ENCODE measurements at regions not wholly inside any gene's neighbourhood (a gene's known extent, or its start where the extent isn't known, plus 50 kb on each side); places are given as distances from the start of the nearest gene placed in this dataset.

DNA sequence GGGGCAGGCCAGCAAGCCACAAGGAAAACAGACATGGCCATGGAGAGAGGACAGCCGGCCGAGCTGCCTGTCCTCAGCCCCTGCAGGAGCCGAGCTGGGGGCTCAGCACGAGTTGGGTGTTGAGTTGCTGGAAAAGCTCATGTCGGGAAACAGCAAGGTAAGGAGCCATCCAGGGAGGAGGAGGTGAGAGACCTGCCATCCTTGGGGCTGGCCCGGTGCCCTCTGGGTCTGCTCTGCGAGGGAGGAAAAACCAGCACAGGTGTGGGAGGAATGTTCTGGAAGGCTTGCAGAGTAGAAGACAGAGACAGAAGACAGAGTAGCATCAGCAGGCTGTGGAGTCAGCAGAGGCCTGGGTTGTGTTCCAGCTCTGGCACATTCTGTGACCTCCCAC, 548.8 kb downstream of the PTPRU start:
- DNase-seq (ENCODE audit: low read depth in 6 of 9, low spot score in 9 of 9), result no peak
- 91% methylated on average over 7 of the region's 7 CpGs for WGBS

DNA sequence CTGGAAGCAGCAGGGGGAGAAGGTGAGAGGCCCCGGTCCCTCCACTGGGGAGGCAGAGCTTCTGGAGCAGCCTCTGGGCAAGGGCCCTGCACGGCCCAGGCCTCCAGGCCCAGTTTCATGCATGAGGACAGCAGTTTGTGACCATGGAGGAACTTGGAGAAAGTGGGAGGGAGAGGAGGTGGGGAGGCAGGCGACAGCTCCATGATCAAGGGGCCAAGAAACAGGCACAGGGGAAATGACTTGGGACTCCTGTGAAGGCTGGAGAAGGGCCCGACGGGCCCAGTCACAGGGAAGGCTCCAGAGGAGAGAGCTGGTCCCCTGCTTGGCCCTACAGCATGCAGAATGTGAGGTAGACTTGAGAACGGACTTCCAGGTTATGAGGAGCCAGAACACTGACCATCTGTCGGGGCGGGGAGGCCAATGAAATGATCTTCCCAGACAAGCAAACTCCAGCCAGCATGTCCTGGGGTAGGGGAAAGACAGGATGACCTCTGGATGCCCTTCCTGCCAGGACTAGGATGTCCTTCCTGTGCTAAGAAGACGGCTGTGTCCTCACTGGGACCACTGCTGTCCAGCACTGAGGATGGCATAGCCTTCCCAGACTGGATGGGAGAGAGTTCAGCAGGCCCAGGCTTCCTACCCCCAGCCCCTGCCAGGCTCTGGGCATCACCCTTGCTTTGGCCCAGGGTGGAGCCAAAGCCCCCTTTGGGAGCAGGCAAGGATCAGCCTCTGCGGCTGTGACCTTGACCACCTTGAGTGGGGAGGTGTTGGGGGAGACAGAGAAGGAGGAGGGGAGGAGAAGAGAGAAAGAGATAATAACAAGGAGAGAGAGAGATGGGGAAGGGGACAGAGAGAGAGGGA, 548.2 kb downstream of the PTPRU start:
- 72% methylated on average over 10 of the region's 10 CpGs for WGBS
- H3K36me3 ChIP-seq (ENCODE audit: control insufficient read depth in 2 of 2, insufficient read depth in 2 of 2, low read length in 1 of 2), result no peaks in the 10 kb centered on the region
- no peaks in the 10 kb centered on the region for H3K27me3 ChIP-seq (ENCODE audit: control insufficient read depth in 2 of 2, insufficient read depth in 1 of 2, low read length in 1 of 2)
- H3K9me3 ChIP-seq (ENCODE audit: control insufficient read depth in 2 of 2, insufficient read depth in 1 of 2, low read length in 1 of 2), result no peaks in the 10 kb centered on the region
- no peaks in the 10 kb centered on the region for H3K4me1 ChIP-seq (ENCODE audit: control insufficient read depth in 2 of 2, insufficient read depth in 2 of 2, low read length in 2 of 2)
- H3K27ac ChIP-seq (ENCODE audit: low read depth in 1 of 2, low read length in 1 of 2), result no peak overlapping the region
- H3K4me3 ChIP-seq (ENCODE audit: low read length in 2 of 2), result no peak overlapping the region
- DNase-seq (ENCODE audit: low read depth in 6 of 9, low spot score in 9 of 9), result no peak

More for the DNA sequence above, 548.8 kb downstream of the PTPRU start:
- Histone ChIP-seq H3K9me3 (ENCODE audit: control insufficient read depth in 2 of 2, insufficient read depth in 1 of 2, low read length in 1 of 2) (no peaks in the 10 kb centered on the region), H3K4me1 (ENCODE audit: control insufficient read depth in 2 of 2, insufficient read depth in 2 of 2, low read length in 2 of 2) (no peaks in the 10 kb centered on the region), H3K27me3 (ENCODE audit: control insufficient read depth in 2 of 2, insufficient read depth in 1 of 2, low read length in 1 of 2) (no peaks in the 10 kb centered on the region), H3K27ac (ENCODE audit: low read depth in 1 of 2, low read length in 1 of 2) (no peak overlapping the region), H3K36me3 (ENCODE audit: control insufficient read depth in 2 of 2, insufficient read depth in 2 of 2, low read length in 1 of 2) (no peaks in the 10 kb centered on the region), H3K4me3 (ENCODE audit: low read length in 2 of 2) (no peak overlapping the region)

DNA sequence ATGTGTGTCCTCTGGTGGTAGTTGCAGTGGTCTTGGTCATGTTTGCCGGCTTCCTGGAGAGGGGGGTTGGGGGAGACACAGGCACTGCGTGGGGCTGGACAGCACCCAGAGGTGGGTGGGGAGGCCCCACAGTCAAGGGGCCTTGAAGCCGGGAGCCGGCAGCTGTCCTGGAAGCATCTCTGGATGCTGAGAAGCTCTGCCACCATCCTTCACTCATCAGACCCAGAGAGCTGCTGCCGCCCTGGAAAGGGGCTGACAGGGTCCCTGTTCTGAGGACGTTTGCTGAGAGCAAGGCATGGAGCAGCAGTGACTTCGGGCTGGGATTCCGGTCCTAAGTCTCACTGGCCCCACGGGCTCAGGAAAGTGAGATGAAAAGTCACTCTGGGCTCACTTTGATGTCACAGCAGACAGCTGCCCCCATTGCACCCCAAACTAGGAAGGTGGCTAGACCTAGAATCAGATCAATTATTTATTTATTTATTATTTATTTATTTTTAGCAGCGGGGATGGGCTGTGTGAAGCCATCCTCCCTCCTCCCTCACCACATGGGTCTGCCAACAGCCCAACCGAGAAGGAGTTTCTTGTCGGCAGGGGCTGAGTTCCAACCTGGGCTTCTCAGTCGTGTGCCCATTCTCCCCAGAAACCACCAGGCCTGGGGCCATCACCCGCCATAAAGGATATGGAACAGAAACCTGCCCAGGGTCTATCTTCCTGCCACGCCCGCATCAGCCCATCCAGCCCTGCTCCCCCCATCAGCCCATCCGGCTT, 547.4 kb downstream of the PTPRU start:
- Histone ChIP-seq H3K27me3 (ENCODE audit: control insufficient read depth in 2 of 2, insufficient read depth in 1 of 2, low read length in 1 of 2) (no peaks in the 10 kb centered on the region), H3K4me1 (ENCODE audit: control insufficient read depth in 2 of 2, insufficient read depth in 2 of 2, low read length in 2 of 2) (no peaks in the 10 kb centered on the region), H3K9me3 (ENCODE audit: control insufficient read depth in 2 of 2, insufficient read depth in 1 of 2, low read length in 1 of 2) (no peaks in the 10 kb centered on the region), H3K4me3 (ENCODE audit: low read length in 2 of 2) (no peak overlapping the region), H3K36me3 (ENCODE audit: control insufficient read depth in 2 of 2, insufficient read depth in 2 of 2, low read length in 1 of 2) (no peaks in the 10 kb centered on the region), H3K27ac (ENCODE audit: low read depth in 1 of 2, low read length in 1 of 2) (no peak overlapping the region)
- 82% methylated on average over 17 of the region's 17 CpGs for WGBS
- DNase-seq (ENCODE audit: low read depth in 6 of 9, low spot score in 9 of 9), result no peak

DNA sequence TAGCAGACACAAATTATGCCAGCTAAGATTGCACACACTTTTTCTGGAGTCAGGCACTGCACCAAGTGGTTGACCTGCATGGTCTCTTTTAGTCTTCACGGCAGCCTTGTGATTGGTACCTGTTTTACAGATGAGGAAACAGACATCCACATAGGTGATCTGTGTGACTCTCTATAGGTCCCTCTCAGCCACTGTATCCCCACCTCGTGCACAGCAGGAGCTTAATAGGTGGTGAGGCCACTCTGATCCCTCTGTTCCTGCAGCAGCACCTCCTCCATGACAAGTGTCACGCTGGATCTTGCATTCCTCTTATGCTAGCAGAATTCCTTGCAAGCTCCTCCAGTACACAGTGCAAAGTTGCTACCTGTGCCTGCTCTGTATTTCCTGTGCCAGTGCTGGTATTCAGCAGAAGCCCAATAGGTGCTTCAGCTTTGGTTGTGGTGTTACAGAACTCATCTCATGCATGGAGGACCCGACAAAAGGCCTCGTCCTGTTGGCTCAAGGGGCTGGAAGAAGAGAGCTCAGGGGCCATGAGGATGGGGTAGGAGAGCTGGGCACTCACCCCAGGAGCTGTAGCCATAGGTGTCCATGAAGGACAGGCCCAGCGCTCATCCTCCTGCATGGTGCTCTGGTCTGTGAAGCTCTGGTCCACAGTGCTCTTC, 546.7 kb downstream of the PTPRU start:
- WGBS, result 85% methylated on average over 6 of the region's 6 CpGs
- Histone ChIP-seq H3K27me3 (ENCODE audit: control insufficient read depth in 2 of 2, insufficient read depth in 1 of 2, low read length in 1 of 2) (no peaks in the 10 kb centered on the region), H3K36me3 (ENCODE audit: control insufficient read depth in 2 of 2, insufficient read depth in 2 of 2, low read length in 1 of 2) (no peaks in the 10 kb centered on the region), H3K27ac (ENCODE audit: low read depth in 1 of 2, low read length in 1 of 2) (no peak overlapping the region), H3K9me3 (ENCODE audit: control insufficient read depth in 2 of 2, insufficient read depth in 1 of 2, low read length in 1 of 2) (no peaks in the 10 kb centered on the region), H3K4me3 (ENCODE audit: low read length in 2 of 2) (no peak overlapping the region), H3K4me1 (ENCODE audit: control insufficient read depth in 2 of 2, insufficient read depth in 2 of 2, low read length in 2 of 2) (no peaks in the 10 kb centered on the region)
- no peak for DNase-seq (ENCODE audit: low read depth in 6 of 9, low spot score in 9 of 9)

DNA sequence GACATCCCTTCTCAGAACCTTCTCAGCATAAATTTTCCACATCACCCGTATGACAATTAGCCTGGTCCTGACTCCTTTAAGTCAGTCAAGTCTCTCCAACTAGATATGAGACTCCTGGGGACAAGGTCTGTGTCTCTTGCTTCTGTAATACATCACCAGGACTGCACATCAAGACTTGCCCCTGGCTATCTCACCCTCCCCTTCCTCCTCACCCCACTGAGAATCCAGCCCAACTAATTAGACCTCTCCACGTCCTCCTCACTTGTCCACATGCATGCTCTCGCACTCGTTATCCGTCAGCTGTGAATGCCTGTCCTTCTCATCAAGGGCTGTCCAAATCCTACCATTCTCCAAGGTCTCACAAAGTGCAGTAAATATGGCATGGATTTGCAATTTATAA, 542.8 kb downstream of the PTPRU start:
- no peaks in the 10 kb centered on the region for H3K4me1 ChIP-seq (ENCODE audit: control insufficient read depth in 2 of 2, insufficient read depth in 2 of 2, low read length in 2 of 2)
- no peak overlapping the region for H3K27ac ChIP-seq (ENCODE audit: low read depth in 1 of 2, low read length in 1 of 2)
- no peaks in the 10 kb centered on the region for H3K36me3 ChIP-seq (ENCODE audit: control insufficient read depth in 2 of 2, insufficient read depth in 2 of 2, low read length in 1 of 2)
- H3K9me3 ChIP-seq (ENCODE audit: control insufficient read depth in 2 of 2, insufficient read depth in 1 of 2, low read length in 1 of 2), result no peaks in the 10 kb centered on the region
- H3K4me3 ChIP-seq (ENCODE audit: low read length in 2 of 2), result no peak overlapping the region
- 93% methylated on average over 5 of the region's 5 CpGs for WGBS
- H3K27me3 ChIP-seq (ENCODE audit: control insufficient read depth in 2 of 2, insufficient read depth in 1 of 2, low read length in 1 of 2), result no peaks in the 10 kb centered on the region
- no peak for DNase-seq (ENCODE audit: low read depth in 6 of 9, low spot score in 9 of 9)

DNA sequence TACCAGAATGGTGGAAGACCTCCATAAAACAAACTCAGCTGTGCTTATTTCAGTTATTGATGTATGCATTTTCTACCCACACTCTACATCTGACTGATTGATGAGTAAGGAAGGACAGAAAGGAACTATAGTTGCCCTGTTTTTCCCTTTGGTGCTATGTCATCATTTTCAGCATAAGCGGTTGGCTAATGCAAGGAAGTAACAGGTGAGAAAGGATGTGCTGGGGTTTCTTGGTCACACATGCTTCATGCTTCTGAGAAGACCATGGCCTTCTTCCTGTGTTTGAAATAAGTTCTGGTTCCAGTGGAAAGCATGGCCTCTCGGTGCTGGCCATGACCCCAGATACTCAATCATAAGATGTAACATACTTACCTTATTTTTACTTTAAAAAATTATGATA, 541.2 kb downstream of the PTPRU start:
- H3K4me3 ChIP-seq (ENCODE audit: low read length in 2 of 2), result no peak overlapping the region
- H3K9me3 ChIP-seq (ENCODE audit: control insufficient read depth in 2 of 2, insufficient read depth in 1 of 2, low read length in 1 of 2), result no peaks in the 10 kb centered on the region
- WGBS, result 92% methylated on average over 2 of the region's 2 CpGs
- H3K36me3 ChIP-seq (ENCODE audit: control insufficient read depth in 2 of 2, insufficient read depth in 2 of 2, low read length in 1 of 2), result no peaks in the 10 kb centered on the region
- no peak for DNase-seq (ENCODE audit: low read depth in 6 of 9, low spot score in 9 of 9)
- H3K27ac ChIP-seq (ENCODE audit: low read depth in 1 of 2, low read length in 1 of 2), result no peak overlapping the region
- H3K4me1 ChIP-seq (ENCODE audit: control insufficient read depth in 2 of 2, insufficient read depth in 2 of 2, low read length in 2 of 2), result no peaks in the 10 kb centered on the region
- H3K27me3 ChIP-seq (ENCODE audit: control insufficient read depth in 2 of 2, insufficient read depth in 1 of 2, low read length in 1 of 2), result no peaks in the 10 kb centered on the region

DNA sequence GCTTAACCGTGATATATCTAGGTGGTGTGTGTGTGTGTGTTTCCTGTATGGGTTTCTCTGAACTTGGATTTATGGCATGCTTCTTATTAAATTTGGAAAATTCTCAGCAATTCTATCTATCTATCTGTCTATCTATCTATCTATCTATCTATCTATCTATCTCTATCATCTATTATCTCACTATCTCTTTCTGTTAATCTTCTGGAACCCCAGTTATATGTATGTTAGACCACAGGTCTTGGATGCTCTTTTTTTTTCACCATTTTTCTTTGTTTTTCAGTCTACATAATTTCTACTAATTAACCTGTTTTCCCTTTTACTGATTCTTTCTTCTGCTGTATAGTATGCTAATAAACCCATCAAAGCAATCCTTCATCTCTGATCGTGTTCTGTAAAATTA, 538.0 kb downstream of the PTPRU start:
- Histone ChIP-seq H3K27me3 (ENCODE audit: control insufficient read depth in 2 of 2, insufficient read depth in 1 of 2, low read length in 1 of 2) (no peaks in the 10 kb centered on the region), H3K9me3 (ENCODE audit: control insufficient read depth in 2 of 2, insufficient read depth in 1 of 2, low read length in 1 of 2) (no peaks in the 10 kb centered on the region), H3K36me3 (ENCODE audit: control insufficient read depth in 2 of 2, insufficient read depth in 2 of 2, low read length in 1 of 2) (no peaks in the 10 kb centered on the region), H3K27ac (ENCODE audit: low read depth in 1 of 2, low read length in 1 of 2) (no peak overlapping the region), H3K4me1 (ENCODE audit: control insufficient read depth in 2 of 2, insufficient read depth in 2 of 2, low read length in 2 of 2) (no peaks in the 10 kb centered on the region), H3K4me3 (ENCODE audit: low read length in 2 of 2) (no peak overlapping the region)
- DNase-seq (ENCODE audit: low read depth in 6 of 9, low spot score in 9 of 9), result no peak
- WGBS, result 98% methylated on average over 2 of the region's 2 CpGs

DNA sequence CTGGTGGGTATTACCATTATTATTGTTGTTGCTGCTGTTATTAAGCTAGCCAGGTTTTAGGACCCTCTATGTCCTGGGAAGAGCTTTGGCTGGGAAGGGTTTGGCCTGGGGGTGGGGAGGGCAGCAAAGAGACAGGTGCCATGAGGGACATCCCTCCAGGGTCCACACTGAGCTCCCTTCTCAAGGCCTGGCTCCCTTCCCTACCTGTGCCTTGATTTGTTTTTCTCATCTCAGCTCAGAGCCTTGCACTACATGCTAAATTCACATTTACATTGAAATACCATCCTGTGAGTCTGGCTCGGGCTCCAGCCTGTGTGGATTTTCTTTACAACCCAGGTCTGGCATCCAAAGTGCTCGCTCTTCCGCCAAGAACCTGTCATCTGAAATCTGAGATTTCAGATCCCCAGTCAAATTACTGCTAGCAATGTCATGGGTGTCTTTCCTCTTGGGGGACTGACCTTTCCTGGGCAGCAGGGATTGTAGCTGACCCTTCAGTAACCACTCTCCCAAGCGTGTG, 536.3 kb downstream of the PTPRU start:
- WGBS, result 74% methylated on average over 4 of the region's 4 CpGs
- H3K9me3 ChIP-seq (ENCODE audit: control insufficient read depth in 2 of 2, insufficient read depth in 1 of 2, low read length in 1 of 2), result no peaks in the 10 kb centered on the region
- peaks cover 0 to 2% of the 10 kb centered on the region in 2 donors for H3K27me3 ChIP-seq (ENCODE audit: control insufficient read depth in 2 of 2, insufficient read depth in 1 of 2, low read length in 1 of 2)
- H3K4me1 ChIP-seq (ENCODE audit: control insufficient read depth in 2 of 2, insufficient read depth in 2 of 2, low read length in 2 of 2), result no peaks in the 10 kb centered on the region
- H3K4me3 ChIP-seq (ENCODE audit: low read length in 2 of 2), result no peak overlapping the region
- no peak for DNase-seq (ENCODE audit: low read depth in 6 of 9, low spot score in 9 of 9)
- no peak overlapping the region for H3K27ac ChIP-seq (ENCODE audit: low read depth in 1 of 2, low read length in 1 of 2)
- H3K36me3 ChIP-seq (ENCODE audit: control insufficient read depth in 2 of 2, insufficient read depth in 2 of 2, low read length in 1 of 2), result no peaks in the 10 kb centered on the region
